ENCODE measurements at regions not wholly inside any gene's neighbourhood (a gene's known extent, or its start where the extent isn't known, plus 50 kb on each side); places are given as distances from the start of the nearest gene placed in this dataset.

- no peak overlapping the region for H3K4me3 ChIP-seq (ENCODE audit: low read length)
- Mint-ChIP-seq H3K4me1 (peaks cover 23% of the 10 kb centered on the region), H3K27me3 (ENCODE audit: insufficient read depth) (peaks cover 3% of the 10 kb centered on the region), H3K9me3 (no peaks in the 10 kb centered on the region), H3K4me3 (no peak overlapping the region), H3K36me3 (ENCODE audit: low read depth) (peaks cover 3% of the 10 kb centered on the region), H3K27ac (no peak overlapping the region)
- no peaks in the 10 kb centered on the region for H3K9me3 ChIP-seq (ENCODE audit: control insufficient read depth, low read length)
- peaks cover 18% of the 10 kb centered on the region for H3K4me1 ChIP-seq (ENCODE audit: control insufficient read depth, insufficient read depth, low read length)
- 92% methylated on average over 4 of the region's 4 CpGs; no CpG with 5 or more reads in 1 of the 2 experiments for WGBS, 2 experiments (ENCODE audit: insufficient coverage in 1 of 2, insufficient read length in 1 of 2)
- no peak for TF ChIP-seq CTCF (conservative IDR thresholded peaks at IDR 0.05)
- H3K27ac ChIP-seq (ENCODE audit: low read depth, low read length), result no peak overlapping the region
- H3K9ac ChIP-seq (ENCODE audit: extremely low read depth, low read length, poor library complexity, severe bottlenecking), result no peak overlapping the region
- H3K36me3 ChIP-seq (ENCODE audit: control insufficient read depth, insufficient read depth, low read length), result no peaks in the 10 kb centered on the region
- no peaks in the 10 kb centered on the region for H3K27me3 ChIP-seq (ENCODE audit: control insufficient read depth, insufficient read depth, low read length, poor library complexity, severe bottlenecking)
- DNase-seq, result no peak
Observed at GRCh38 chr14:95464514-95464913, 51.9 kb downstream of the SYNE3 start.

GRCh38 chr14:95464103-95464502, 52.3 kb downstream of the SYNE3 start:
- Mint-ChIP-seq H3K27me3 (ENCODE audit: insufficient read depth) (peaks cover 3% of the 10 kb centered on the region), H3K4me1 (peaks cover 23% of the 10 kb centered on the region), H3K9me3 (no peaks in the 10 kb centered on the region), H3K27ac (no peak overlapping the region), H3K4me3 (no peak overlapping the region), H3K36me3 (ENCODE audit: low read depth) (peaks cover 3% of the 10 kb centered on the region)
- TF ChIP-seq CTCF (conservative IDR thresholded peaks at IDR 0.05), result no peak
- no peak for DNase-seq
- Histone ChIP-seq H3K4me3 (ENCODE audit: low read length) (no peak overlapping the region), H3K36me3 (ENCODE audit: control insufficient read depth, insufficient read depth, low read length) (no peaks in the 10 kb centered on the region), H3K27me3 (ENCODE audit: control insufficient read depth, insufficient read depth, low read length, poor library complexity, severe bottlenecking) (no peaks in the 10 kb centered on the region), H3K9me3 (ENCODE audit: control insufficient read depth, low read length) (no peaks in the 10 kb centered on the region), H3K9ac (ENCODE audit: extremely low read depth, low read length, poor library complexity, severe bottlenecking) (no peak overlapping the region), H3K27ac (ENCODE audit: low read depth, low read length) (no peak overlapping the region), H3K4me1 (ENCODE audit: control insufficient read depth, insufficient read depth, low read length) (peaks cover 18% of the 10 kb centered on the region)
- 94 to 97% methylated on average over 3 to 6 of the region's 6 CpGs for WGBS, 2 experiments (ENCODE audit: insufficient coverage in 1 of 2, insufficient read length in 1 of 2)

- no peak overlapping the region for H3K4me3 Mint-ChIP-seq
- Histone ChIP-seq H3K4me3 (ENCODE audit: low read length) (no peak overlapping the region), H3K27me3 (ENCODE audit: control insufficient read depth, insufficient read depth, low read length, poor library complexity, severe bottlenecking) (no peaks in the 10 kb centered on the region), H3K9ac (ENCODE audit: extremely low read depth, low read length, poor library complexity, severe bottlenecking) (no peak overlapping the region), H3K9me3 (ENCODE audit: control insufficient read depth, low read length) (no peaks in the 10 kb centered on the region), H3K27ac (ENCODE audit: low read depth, low read length) (no peak overlapping the region), H3K4me1 (ENCODE audit: control insufficient read depth, insufficient read depth, low read length) (peaks cover 14% of the 10 kb centered on the region), H3K36me3 (ENCODE audit: control insufficient read depth, insufficient read depth, low read length) (no peaks in the 10 kb centered on the region)
- TF ChIP-seq CTCF (conservative IDR thresholded peaks at IDR 0.05), result no peak
- no peak for DNase-seq
- H3K4me1 Mint-ChIP-seq, result peaks cover 16% of the 10 kb centered on the region
- no peaks in the 10 kb centered on the region for H3K9me3 Mint-ChIP-seq
- H3K36me3 Mint-ChIP-seq (ENCODE audit: low read depth), result peaks cover 3% of the 10 kb centered on the region
- peaks cover 3% of the 10 kb centered on the region for H3K27me3 Mint-ChIP-seq (ENCODE audit: insufficient read depth)
- no peak overlapping the region for H3K27ac Mint-ChIP-seq
- 78 to 88% methylated on average over 6 to 9 of the region's 9 CpGs for WGBS, 2 experiments (ENCODE audit: insufficient coverage in 1 of 2, insufficient read length in 1 of 2)
Observed at GRCh38 chr14:95463171-95463901, 53.1 kb downstream of the SYNE3 start.
